Thyroid gland (tissue), 4 donors: ENCODE measurements at regions not wholly inside any gene's neighbourhood (a gene's known extent, or its start where the extent isn't known, plus 50 kb on each side); places are given as distances from the start of the nearest gene placed in this dataset.

Experiments used
- DNase-seq, 2 donors: peaks; one replicate each; pipeline ENCODE4 v3.0.0-alpha.2; 2019
- H3K27ac ChIP-seq, 3 donors: fragments of 200-600 bp; sonication (generic); 1 replicate in 2 of 3; 2 replicates in 1 of 3; pipeline ENCODE4 v1.5.1; 2016 to 2019; ENCODE audit warnings: mild to moderate bottlenecking in 1 of 3, moderate library complexity in 1 of 3
- H3K27me3 ChIP-seq: fragments of 200-600 bp; sonication (generic); one replicate; pipeline ENCODE4 v1.5.1; 2019
- H3K36me3 ChIP-seq, 2 donors: fragments of 200-600 bp; sonication (generic); one replicate each; pipeline ENCODE4 v1.5.1; 2016 to 2019
- H3K4me1 ChIP-seq, 2 donors: fragments of 200-600 bp; sonication (generic); one replicate each; pipeline ENCODE4 v1.5.1; 2017 to 2019
- H3K4me3 ChIP-seq, 3 donors: fragments of 200-600 bp; sonication (generic); replicated peaks in 1 of 3; 1 replicate in 2 of 3; 2 replicates in 1 of 3; pipeline ENCODE4 v1.5.1; 2016; ENCODE audit warnings: mild to moderate bottlenecking in 1 of 3
- H3K9me3 ChIP-seq: fragments of 200-600 bp; sonication (generic); one replicate; pipeline ENCODE4 v1.5.1; 2017
- CTCF ChIP-seq, 6 experiments: fragments of 200-600 bp in 3 of 6; fragments of 450-650 bp in 3 of 6; sonication (generic) in 3 of 6; IDR thresholded peaks; one replicate each; pipeline ENCODE4 v1.5.1; 2016 to 2019; ENCODE audit warnings: antibody characterized with exemption in 6 of 6, mild to moderate bottlenecking in 2 of 6, inconsistent platforms in 1 of 6, moderate library complexity in 1 of 6
- POLR2A ChIP-seq, 2 donors: fragments of 450-650 bp; IDR thresholded peaks; one replicate each; pipeline ENCODE4 v1.6.1; 2017; ENCODE audit warnings: antibody characterized with exemption in 2 of 2, mild to moderate bottlenecking in 2 of 2, moderate library complexity in 1 of 2
- WGBS, 2 donors: methylation state at CpG; one replicate each; pipeline ENCODE4 v1.1.5; 2017; 5-methylcytosine and 5-hydroxymethylcytosine counted together
- intact Hi-C: fragments of 100-400 bp; cut with DNase I; formaldehyde crosslinking; loops from one replicate; pipeline ENCODE4 v1.15.1; 2023

DNA sequence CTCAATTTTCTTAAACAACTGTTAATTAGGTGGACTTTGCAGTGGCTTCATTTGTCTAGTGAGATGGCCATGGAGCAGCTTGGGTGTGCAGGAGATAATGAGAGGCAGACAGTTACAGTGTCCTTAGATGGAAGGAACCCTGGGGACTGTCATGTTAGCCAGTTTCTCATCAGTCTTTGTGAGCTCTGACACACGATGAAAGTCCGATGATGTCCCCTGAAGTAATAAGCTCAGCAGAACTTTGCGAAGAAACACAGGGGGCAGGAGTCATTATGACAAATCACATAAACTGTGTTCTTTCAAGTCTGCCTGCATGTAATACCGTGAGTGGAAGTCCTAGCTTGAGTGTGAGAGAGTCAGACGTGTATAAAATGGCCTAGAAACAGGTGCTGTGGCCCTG is 201.8 kb downstream of the DRD1 start:
- WGBS, 2 donors, result 80 to 87% methylated on average over 5 of the region's 5 CpGs
- no peaks in the 10 kb centered on the region for H3K27me3 ChIP-seq
- intact Hi-C loops, result no loop called here

GRCh38 chr5:175238326-175238725 is 205.7 kb downstream of the DRD1 start:
- WGBS, 2 donors, result 75 to 76% methylated on average over 5 of the region's 5 CpGs
- TF ChIP-seq CTCF (IDR thresholded peaks at IDR 0.05) (no peak), POLR2A (IDR thresholded peaks at IDR 0.05) (no peak)
- Histone ChIP-seq H3K4me3 (no peak overlapping the region), H3K27ac (no peak overlapping the region), H3K4me1 (no peaks in the 10 kb centered on the region), H3K9me3 (no peaks in the 10 kb centered on the region), H3K27me3 (no peaks in the 10 kb centered on the region), H3K36me3 (no peaks in the 10 kb centered on the region)
- intact Hi-C loops, result no loop called here
- no peak for DNase-seq

More for the DNA sequence above, 201.8 kb downstream of the DRD1 start:
- Histone ChIP-seq H3K9me3 (no peaks in the 10 kb centered on the region), H3K27ac (no peak overlapping the region), H3K4me1 (no peaks in the 10 kb centered on the region), H3K36me3 (no peaks in the 10 kb centered on the region), H3K4me3 (no peak overlapping the region)
- no peak for DNase-seq
- no peak for TF ChIP-seq POLR2A (IDR thresholded peaks at IDR 0.05)
- TF ChIP-seq CTCF (IDR thresholded peaks at IDR 0.05), result no peak

DNA sequence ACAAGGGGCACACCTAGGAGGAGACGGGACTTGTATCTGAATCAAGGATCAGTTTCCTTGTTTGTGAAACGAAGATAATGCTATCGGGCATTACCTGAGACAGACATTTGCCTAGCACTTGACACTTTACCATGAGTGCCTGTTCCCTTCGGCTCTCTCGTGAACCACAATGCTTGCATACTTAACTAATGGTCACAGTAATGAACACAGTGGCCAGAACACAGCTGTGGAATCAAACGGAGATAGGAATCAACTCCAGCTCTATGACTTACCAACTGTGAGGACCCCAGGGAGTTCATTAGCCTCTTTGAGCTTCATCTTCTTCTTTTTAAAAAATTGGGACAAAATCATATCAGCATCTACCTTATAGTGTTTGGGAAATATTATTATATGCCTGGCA is 207.8 kb downstream of the DRD1 start:
- no peak overlapping the region for H3K27ac ChIP-seq
- no peaks in the 10 kb centered on the region for H3K9me3 ChIP-seq
- H3K4me3 ChIP-seq, result no peak overlapping the region
- intact Hi-C loops, result no loop called here
- no peaks in the 10 kb centered on the region for H3K36me3 ChIP-seq
- H3K27me3 ChIP-seq, result no peaks in the 10 kb centered on the region
- WGBS, 2 donors, result 45 to 65% methylated on average over 6 of the region's 6 CpGs
- H3K4me1 ChIP-seq, result no peaks in the 10 kb centered on the region
- no peak for DNase-seq
- no peak for TF ChIP-seq CTCF (IDR thresholded peaks at IDR 0.05)
- TF ChIP-seq POLR2A (IDR thresholded peaks at IDR 0.05), result no peak

GRCh38 chr5:175235251-175235960 is 208.6 kb downstream of the DRD1 start:
- Histone ChIP-seq H3K4me1 (no peaks in the 10 kb centered on the region), H3K36me3 (no peaks in the 10 kb centered on the region), H3K9me3 (no peaks in the 10 kb centered on the region), H3K27ac (no peak overlapping the region), H3K27me3 (no peaks in the 10 kb centered on the region), H3K4me3 (no peak overlapping the region)
- intact Hi-C loops, result no loop called here
- WGBS, 2 donors, result 78 to 79% methylated on average over 9 of the region's 9 CpGs
- TF ChIP-seq CTCF (IDR thresholded peaks at IDR 0.05), result no peak
- DNase-seq, result no peak

GRCh38 chr5:175230299-175230698 is 213.7 kb downstream of the DRD1 start:
- Histone ChIP-seq H3K36me3 (no peaks in the 10 kb centered on the region), H3K4me1 (no peaks in the 10 kb centered on the region), H3K27ac (no peak overlapping the region), H3K27me3 (no peaks in the 10 kb centered on the region), H3K4me3 (no peak overlapping the region), H3K9me3 (no peaks in the 10 kb centered on the region)
- TF ChIP-seq POLR2A (IDR thresholded peaks at IDR 0.05) (no peak), CTCF (IDR thresholded peaks at IDR 0.05) (no peak)
- DNase-seq, result no peak
- WGBS, 2 donors, result 63 to 67% methylated on average over 7 of the region's 7 CpGs
- intact Hi-C loops, result no loop called here
